ENCODE measurements at regions not wholly inside any gene's neighbourhood (a gene's known extent, or its start where the extent isn't known, plus 50 kb on each side); places are given as distances from the start of the nearest gene placed in this dataset.

- no peak for DNase-seq (ENCODE audit: extremely low read depth, low read depth)
Observed at GRCh38 chr4:35300996-35301774, 943.1 kb downstream of the ARAP2 start.

DNA sequence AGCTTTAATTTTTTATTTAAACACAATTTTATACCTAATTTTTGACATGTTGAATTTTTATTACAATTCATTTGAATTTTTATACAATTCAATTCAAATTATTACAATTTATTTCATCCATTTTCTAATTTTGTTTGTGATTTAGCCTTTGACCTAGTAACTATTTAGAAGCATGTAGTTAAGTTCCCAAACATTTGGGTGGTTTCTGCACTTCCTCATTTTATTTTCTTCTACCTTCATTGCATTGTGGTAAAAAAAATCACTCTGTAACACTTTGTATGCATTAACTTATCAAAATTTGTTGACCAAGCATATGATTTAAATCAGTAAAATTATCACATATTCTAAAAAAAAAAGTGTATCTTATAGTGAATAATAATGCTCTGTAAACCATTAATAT is 928.9 kb downstream of the ARAP2 start:
- no peak overlapping the region for H3K4me3 ChIP-seq (replicated peaks; ENCODE audit: low read depth, low read length)
- no peak for DNase-seq (ENCODE audit: extremely low read depth, low read depth)
- TF ChIP-seq, protein P1, sequence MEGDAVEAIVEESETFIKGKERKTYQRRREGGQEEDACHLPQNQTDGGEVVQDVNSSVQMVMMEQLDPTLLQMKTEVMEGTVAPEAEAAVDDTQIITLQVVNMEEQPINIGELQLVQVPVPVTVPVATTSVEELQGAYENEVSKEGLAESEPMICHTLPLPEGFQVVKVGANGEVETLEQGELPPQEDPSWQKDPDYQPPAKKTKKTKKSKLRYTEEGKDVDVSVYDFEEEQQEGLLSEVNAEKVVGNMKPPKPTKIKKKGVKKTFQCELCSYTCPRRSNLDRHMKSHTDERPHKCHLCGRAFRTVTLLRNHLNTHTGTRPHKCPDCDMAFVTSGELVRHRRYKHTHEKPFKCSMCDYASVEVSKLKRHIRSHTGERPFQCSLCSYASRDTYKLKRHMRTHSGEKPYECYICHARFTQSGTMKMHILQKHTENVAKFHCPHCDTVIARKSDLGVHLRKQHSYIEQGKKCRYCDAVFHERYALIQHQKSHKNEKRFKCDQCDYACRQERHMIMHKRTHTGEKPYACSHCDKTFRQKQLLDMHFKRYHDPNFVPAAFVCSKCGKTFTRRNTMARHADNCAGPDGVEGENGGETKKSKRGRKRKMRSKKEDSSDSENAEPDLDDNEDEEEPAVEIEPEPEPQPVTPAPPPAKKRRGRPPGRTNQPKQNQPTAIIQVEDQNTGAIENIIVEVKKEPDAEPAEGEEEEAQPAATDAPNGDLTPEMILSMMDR (IDR thresholded peaks at IDR 0.05; ENCODE audit: low read depth, low read length, missing control alignments), result no peak

More at GRCh38 chr4:35300996-35301774, 943.1 kb downstream of the ARAP2 start:
- TF ChIP-seq, protein P1 (IDR thresholded peaks at IDR 0.05; ENCODE audit: low read depth, low read length, missing control alignments), result no peak
- no peak overlapping the region for H3K4me3 ChIP-seq (replicated peaks; ENCODE audit: low read depth, low read length)

DNA sequence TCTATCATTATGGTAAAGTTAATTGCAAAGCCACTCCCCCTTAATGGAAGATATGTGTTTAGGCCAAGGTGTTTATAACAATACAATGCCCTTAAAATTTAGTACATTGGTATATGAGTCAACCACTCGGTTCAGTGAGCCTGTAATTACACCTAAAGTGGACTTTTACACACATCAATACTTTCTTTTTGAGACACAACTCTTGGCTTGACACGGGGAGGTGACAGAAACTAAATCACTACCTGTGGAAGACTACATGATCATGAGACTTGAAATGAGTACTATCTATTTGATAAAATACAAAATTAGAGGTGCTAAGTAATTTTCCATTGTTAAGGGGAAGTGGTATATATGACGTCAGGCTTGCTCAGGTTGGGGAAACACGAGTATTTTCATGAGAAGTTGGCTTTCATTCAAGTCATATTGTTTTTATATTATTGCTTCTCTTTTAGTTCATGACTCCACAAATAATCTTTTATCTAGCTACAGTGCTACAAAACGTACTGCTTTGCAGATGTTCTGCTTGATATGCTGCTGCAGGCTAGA is 918.3 kb downstream of the ARAP2 start:
- DNase-seq (ENCODE audit: extremely low read depth, low read depth), result no peak
- H3K4me3 ChIP-seq (replicated peaks; ENCODE audit: low read depth, low read length), result no peak overlapping the region
- TF ChIP-seq, protein P1 (IDR thresholded peaks at IDR 0.05; ENCODE audit: low read depth, low read length, missing control alignments), result no peak

DNA sequence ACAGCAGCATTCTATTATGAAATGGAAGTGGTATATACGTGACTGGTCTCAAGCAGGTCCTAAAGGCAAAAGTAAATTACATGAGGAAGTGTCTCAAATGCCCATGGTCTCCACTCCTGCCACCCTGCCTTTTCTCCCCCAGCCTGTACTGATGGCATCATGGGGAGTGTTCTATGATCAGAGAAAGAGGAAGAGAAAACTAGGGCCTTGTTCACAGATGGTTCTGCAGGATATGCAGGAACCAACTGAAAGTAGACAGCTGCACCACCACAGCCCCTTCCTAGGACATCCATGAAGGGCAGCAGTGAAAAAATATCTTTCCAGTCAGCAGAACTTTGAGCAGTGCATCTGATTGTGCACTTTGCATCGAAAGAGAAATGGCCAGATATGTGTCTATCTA is 901.5 kb downstream of the ARAP2 start:
- no peak for DNase-seq (ENCODE audit: extremely low read depth, low read depth)
- H3K4me3 ChIP-seq (replicated peaks; ENCODE audit: low read depth, low read length), result no peak overlapping the region
- TF ChIP-seq, protein P1 (IDR thresholded peaks at IDR 0.05; ENCODE audit: low read depth, low read length, missing control alignments), result no peak

DNA sequence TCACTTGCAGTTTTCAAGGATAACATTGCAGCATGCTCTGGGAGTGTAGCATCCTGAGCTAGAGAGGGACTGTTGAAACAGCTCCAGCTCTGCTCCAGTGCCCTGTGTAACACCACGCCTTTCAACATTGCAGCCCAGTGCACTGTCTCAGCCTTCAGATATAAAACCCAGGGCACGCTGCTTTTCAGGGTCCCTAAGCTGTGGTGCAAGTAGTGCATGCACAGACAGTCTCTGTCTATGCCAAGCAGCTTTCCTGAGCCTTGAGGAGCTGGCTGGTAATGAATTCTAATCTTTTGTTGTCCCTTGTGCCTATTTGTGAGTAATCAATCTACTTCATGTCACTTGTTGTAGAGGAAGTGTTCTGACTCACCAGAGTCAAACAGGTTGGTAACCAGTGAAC is 897.0 kb downstream of the ARAP2 start:
- no peak overlapping the region for H3K4me3 ChIP-seq (replicated peaks; ENCODE audit: low read depth, low read length)
- no peak for DNase-seq (ENCODE audit: extremely low read depth, low read depth)
- TF ChIP-seq, protein P1 (IDR thresholded peaks at IDR 0.05; ENCODE audit: low read depth, low read length, missing control alignments), result no peak

- no peak for DNase-seq (ENCODE audit: extremely low read depth, low read depth)
- TF ChIP-seq, protein P1 (IDR thresholded peaks at IDR 0.05; ENCODE audit: low read depth, low read length, missing control alignments), result no peak
- H3K4me3 ChIP-seq (replicated peaks; ENCODE audit: low read depth, low read length), result no peak overlapping the region
Observed at GRCh38 chr4:35358001-35358584, 886.2 kb downstream of the ARAP2 start.

All from HFF-Myc (cell line).